Activated CD4-positive, alpha-beta T cell treated with anti-CD3 and anti-CD28 coated beads for 4 hours (primary cell): ENCODE measurements at regions not wholly inside any gene's neighbourhood (a gene's known extent, or its start where the extent isn't known, plus 50 kb on each side); places are given as distances from the start of the nearest gene placed in this dataset.

ENCODE experiments used
- DNase-seq, 2 donors: peaks; one replicate each; pipeline ENCODE4 v3.0.0-alpha.2; 2020

DNA sequence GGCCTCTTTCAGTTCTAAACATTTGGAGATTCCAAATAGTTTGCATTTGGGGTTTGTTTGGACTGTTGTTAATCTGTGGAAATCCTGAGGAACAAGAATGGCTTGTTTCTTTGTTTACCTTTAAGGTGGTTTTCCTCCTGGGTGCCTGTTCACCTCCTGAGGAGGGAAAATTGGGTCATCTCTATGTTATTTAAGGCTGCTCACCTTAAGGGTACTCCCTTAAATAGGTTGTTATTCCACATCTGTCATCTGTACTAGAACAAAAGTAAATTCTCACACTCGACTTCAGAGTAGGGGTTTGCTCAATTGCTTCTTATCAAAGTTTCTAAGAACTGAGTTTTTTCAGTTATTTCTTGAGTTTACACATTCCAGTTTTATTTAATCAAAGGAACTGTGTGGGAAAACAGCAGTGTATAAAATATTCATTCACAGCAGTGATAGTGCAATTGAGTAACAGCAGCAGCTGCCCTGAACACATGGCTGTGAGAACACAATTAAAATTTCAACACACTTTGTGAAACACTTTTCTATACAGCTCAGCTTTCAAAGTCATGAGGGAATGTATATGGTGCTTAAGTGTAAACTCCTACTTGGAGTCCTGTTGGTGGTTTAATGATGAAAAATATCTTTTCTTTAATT, 238.5 kb upstream of the PGRMC2 start:
- no peak for DNase-seq

- DNase-seq, result no peak
Measured at GRCh38 chr4:128525387-128525786, 237.8 kb upstream of the PGRMC2 start.

- DNase-seq, result no peak
Measured at GRCh38 chr4:128524311-128524710, 236.7 kb upstream of the PGRMC2 start.

GRCh38 chr4:128521648-128522111, 234.1 kb upstream of the PGRMC2 start:
- DNase-seq, result no peak

DNA sequence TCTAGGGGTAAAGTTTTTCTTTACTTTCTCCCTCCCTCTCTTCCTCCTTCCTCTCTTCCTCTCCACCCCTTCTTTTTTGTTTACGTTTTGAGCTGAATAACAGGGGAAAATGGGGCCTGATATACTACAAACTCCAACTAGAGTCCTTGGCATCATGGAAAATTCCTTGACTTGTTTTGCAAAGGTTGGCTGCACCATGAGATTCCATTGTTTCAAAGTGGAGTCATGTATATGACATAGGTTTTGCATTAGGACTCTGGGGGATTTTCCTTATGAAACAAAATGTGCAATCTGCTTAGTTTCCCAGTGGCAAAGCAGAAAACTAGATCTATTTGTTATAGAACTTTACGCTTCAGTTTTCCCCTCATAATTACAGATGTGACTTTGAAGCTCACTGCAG, 233.5 kb upstream of the PGRMC2 start:
- no peak for DNase-seq

GRCh38 chr4:128519163-128519830, 231.7 kb upstream of the PGRMC2 start:
- DNase-seq, result no peak

GRCh38 chr4:128517739-128518510, 230.3 kb upstream of the PGRMC2 start:
- no peak for DNase-seq

DNA sequence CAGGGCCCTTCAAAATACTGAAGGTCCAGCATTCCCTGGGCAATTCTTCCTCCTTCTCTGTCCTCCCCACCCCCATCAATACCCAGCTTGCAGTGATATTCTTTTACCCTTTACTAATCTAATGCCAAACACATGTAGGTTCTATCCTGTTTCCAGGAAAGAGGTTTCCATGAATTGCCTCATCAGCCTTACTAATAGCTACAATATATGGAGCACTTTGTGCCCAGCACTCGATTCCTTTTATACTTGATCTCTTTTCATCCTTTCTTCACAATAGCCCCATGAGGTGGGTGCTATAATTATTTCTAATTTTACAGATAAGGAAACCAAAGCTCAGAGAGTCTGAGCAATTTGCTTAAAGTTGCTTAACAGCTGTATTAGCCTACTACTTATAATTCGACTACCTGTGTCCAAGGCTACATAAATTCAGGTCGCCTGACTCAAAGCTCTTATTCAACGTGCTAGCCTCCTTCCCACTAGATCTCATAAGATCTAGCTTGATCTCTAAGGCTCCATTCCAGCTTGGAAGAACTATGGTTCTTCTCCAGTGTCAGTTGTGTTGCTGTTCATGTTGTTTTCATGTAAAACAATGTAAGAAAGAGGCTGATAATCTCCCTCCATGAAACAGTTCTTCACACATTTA, 229.6 kb upstream of the PGRMC2 start:
- DNase-seq, result no peak

- DNase-seq, result no peak
Measured at GRCh38 chr4:128516301-128516969, 228.8 kb upstream of the PGRMC2 start.

DNA sequence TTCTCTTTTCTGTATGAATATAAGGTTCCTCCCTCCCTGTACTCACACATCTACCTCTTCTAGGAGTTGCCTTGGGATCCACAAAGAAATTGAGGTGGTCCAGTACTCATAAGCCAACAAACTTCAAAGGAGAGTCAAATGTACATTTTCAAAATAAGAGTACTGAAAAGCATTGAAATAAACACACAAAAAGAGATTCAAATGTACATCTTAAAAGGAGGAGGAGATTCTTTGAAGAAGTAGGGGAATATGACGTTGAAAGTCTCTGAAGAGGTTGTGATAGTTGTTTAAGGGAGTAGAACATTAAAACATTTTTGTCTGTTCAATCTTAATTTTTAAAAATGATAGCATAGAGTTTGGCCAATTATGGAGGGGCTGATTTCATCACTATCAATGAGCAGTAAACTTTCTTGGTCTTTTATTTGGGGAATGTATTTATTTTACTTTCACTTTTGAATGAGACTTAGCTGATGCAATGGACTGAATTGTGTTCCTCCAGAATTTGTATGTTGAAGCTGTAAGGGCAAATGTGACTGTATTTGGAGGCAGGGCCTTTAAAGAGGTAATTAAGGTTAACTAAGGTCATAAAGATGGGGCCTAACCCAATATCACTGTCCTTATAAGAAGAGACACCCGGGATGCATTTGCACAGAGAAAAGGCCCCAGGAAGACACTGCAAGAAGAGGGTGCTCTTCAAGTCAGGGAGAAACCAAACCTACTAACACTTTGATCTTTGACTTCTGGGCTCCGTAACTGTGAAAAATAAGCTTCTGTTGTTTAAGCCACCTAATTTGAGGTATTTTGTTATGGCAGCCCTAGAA, 226.3 kb upstream of the PGRMC2 start:
- no peak for DNase-seq

DNA sequence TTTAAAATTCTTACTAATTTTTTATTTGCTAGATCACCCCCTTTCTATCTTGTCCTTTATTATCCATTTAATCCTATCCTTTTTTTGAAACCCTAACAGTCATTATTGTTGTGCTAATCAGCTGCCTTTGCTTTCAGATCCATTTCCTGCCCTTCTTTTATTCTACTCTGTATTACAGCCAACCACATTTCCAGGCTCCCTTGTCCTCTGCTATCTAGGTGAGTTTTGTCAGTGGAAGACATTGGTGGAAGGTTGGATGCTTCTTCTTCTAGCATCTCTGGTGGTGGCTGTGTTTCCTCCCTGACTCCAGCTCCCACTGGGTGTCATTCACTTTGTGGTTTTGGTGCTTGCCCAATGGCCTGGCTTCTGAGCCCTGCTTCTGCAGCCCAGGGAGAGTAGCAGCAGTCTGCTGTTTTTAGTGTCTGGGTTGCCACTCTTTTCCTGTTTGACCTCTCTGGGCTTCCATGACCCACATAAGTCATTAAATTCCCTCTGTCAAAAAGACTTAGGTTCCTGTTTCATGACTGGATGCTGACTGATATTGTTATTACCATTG, 225.2 kb upstream of the PGRMC2 start:
- DNase-seq, result no peak

DNA sequence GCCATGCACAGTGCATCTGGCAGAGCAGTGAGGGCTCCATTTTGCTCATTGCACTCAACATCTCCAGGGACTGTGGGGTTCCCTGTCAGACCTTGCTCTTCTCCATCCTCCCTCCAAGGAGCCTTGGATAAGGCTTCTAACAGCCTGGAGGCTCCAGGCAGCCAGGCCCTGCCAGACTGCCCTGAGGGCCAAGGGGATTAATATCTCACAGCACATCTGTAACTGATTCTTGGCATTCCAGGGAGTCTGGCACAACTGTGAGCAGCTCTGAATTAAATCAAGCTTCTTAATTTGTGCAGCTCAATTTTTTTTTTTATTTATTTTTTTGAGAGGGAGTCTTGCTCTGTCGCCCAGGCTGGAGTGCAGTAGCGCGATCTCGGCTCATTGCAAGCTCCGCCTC, 224.5 kb upstream of the PGRMC2 start:
- no peak for DNase-seq

DNA sequence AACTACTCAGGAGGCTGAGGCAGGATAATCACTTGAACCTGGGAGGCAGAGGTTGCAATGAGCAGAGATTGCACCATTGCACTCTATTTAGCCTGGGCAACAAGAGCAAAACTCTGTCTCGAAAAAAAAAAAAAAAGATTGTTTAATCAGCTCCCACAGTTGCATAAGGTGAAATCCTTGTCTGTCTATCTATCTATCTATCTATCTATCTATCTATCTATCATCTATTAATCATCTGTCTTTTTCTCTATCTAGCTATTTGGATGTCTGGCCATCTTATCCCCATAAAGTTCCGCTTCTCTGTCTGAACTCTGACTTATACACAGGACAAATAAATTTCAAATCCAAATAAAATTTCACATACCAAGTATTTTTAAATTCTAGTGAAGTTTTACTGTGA, 223.2 kb upstream of the PGRMC2 start:
- DNase-seq, result no peak

- no peak for DNase-seq
Measured at GRCh38 chr4:128502818-128503527, 215.4 kb upstream of the PGRMC2 start.

GRCh38 chr4:128501239-128501638, 213.6 kb upstream of the PGRMC2 start:
- DNase-seq, result no peak

DNA sequence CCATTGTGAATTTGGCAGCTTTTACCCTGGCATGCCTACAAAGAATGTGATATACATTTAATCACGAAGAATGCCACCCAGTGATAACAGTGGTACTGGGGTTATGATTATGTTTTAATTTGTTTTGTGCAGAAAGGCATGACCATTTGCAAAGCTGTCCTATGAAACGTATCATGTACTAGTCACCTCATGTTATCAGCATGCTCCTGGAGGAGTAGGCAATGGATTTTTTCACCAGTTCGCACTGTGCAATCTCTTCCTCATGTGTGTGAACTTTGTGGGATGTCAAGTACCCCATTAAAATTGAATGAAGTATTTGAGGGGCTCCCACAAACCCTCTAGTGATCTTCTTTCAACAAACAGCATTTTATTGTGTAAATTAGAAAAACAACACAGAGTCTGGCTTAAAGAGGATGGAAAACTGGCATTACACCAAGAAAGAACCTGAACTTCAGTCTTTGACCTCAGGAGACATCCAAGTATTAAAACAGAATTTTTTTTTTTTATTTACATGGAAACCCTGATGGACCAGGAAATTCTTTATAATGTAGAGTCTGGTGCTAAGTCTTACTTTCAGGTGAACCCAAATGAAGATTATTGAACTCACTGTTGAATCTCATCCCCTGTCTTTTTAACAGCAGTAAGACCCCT, 200.6 kb upstream of the PGRMC2 start:
- DNase-seq, result no peak

GRCh38 chr4:128484896-128485295, 197.3 kb upstream of the PGRMC2 start:
- no peak for DNase-seq

- DNase-seq, result no peak
Measured at GRCh38 chr4:128483816-128484215, 196.2 kb upstream of the PGRMC2 start.

- no peak for DNase-seq
Measured at GRCh38 chr4:128483041-128483440, 195.4 kb upstream of the PGRMC2 start.

DNA sequence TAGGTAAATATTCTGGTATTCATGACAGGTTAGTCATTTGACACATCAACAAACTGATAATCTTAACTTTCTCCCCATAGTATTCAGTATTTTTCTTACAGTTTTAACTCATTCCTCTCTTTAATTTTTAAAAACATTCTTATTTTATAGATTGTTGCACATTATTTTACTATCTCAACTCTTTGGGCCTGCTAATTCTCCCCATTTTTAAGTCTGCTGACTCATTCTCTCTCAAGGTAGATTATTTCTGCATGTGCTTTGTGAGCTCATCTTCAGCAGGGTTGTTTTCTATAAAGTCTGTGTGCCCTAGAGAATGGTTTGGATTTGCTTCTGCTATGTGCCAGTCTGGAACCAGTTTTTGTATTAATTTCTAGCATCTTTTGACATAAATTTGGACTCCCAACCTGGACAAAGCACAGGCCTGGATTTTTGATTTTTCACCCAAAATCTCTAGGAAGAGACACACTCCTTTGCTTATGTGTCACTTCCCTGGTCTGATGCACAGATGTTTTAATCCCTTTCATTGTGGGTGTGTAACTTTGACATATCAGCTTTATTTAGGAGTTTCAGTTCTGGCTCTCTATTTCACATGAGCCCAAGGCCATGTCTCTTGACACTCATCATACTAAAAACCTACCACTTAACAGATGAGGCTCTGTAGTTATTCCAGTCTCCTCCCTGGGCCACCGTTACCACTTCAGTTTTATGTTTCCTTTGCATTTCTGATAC, 194.3 kb upstream of the PGRMC2 start:
- no peak for DNase-seq
